ENCODE measurements at regions not wholly inside any gene's neighbourhood (a gene's known extent, or its start where the extent isn't known, plus 50 kb on each side); places are given as distances from the start of the nearest gene placed in this dataset.

DNA sequence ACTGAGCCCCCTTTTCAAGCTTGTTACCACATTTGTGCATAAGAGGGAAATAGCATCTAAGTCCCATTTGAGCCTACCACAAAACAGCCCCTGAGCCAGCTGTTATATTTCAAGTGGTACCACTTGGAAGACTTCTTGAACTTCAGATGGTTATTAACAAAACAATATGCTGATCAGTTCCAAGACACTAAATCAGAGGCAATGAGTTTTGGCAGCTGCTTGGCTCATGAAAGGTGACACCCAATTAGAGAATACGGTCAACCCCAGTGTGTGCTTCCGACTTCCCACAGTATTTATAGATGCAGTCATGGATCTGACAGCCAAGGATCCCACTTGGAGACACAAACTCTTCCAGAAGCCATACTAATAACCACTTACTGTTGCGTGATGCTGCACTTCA is 469.6 kb upstream of the PPP2R3A start:
- no peak overlapping the region for H3K4me3 Mint-ChIP-seq (ENCODE audit: unreplicated experiment)
- no peaks in the 10 kb centered on the region for H3K9me3 ChIP-seq
- H3K4me1 ChIP-seq = no peaks in the 10 kb centered on the region
- POLR2A ChIA-PET = no interaction called here
- no peaks in the 10 kb centered on the region for H3K27me3 ChIP-seq (replicated peaks; ENCODE audit: control insufficient read depth, insufficient read depth, low read length)
- H3K4me3 ChIP-seq (ENCODE audit: low read depth, low read length) = no peak overlapping the region
- no peak for DNase-seq
- H3K4me1 Mint-ChIP-seq (ENCODE audit: low read depth, unreplicated experiment) = no peaks in the 10 kb centered on the region
- no TSS peak for BruUV-seq (replicated peaks)
- H3K27me3 Mint-ChIP-seq (ENCODE audit: insufficient read depth, unreplicated experiment) = peaks cover 18% of the 10 kb centered on the region
- H3K9me3 Mint-ChIP-seq (ENCODE audit: unreplicated experiment) = no peaks in the 10 kb centered on the region
- CTCF ChIA-PET = no interaction called here
- TF ChIP-seq CTCF (IDR thresholded peaks at IDR 0.05; ENCODE audit: insufficient read depth in 1 of 2, low read depth in 1 of 2, low read length in 1 of 2, severe bottlenecking in 1 of 2, unreplicated experiment in 1 of 2) = no peak
- no peaks in the 10 kb centered on the region for H3K36me3 ChIP-seq (ENCODE audit: control insufficient read depth, insufficient read depth, low read length)
- H3K36me3 Mint-ChIP-seq (ENCODE audit: insufficient read depth, unreplicated experiment) = no peaks in the 10 kb centered on the region
- intact Hi-C loops (cut with micrococcal nuclease; ENCODE audit: unreplicated experiment) = no loop called here
- no peak overlapping the region for H3K27ac Mint-ChIP-seq (ENCODE audit: unreplicated experiment)

GRCh38 chr3:135497979-135498378 is 467.5 kb upstream of the PPP2R3A start:
- Mint-ChIP-seq H3K4me1 (ENCODE audit: low read depth, unreplicated experiment) (no peaks in the 10 kb centered on the region), H3K9me3 (ENCODE audit: unreplicated experiment) (no peaks in the 10 kb centered on the region), H3K4me3 (ENCODE audit: unreplicated experiment) (no peak overlapping the region), H3K27ac (ENCODE audit: unreplicated experiment) (no peak overlapping the region), H3K36me3 (ENCODE audit: insufficient read depth, unreplicated experiment) (no peaks in the 10 kb centered on the region), H3K27me3 (ENCODE audit: insufficient read depth, unreplicated experiment) (peaks cover 14% of the 10 kb centered on the region)
- Histone ChIP-seq H3K4me3 (ENCODE audit: low read depth, low read length) (no peak overlapping the region), H3K27me3 (replicated peaks; ENCODE audit: control insufficient read depth, insufficient read depth, low read length) (no peaks in the 10 kb centered on the region), H3K36me3 (ENCODE audit: control insufficient read depth, insufficient read depth, low read length) (no peaks in the 10 kb centered on the region), H3K4me1 (no peaks in the 10 kb centered on the region), H3K9me3 (no peaks in the 10 kb centered on the region)
- intact Hi-C loops (cut with micrococcal nuclease; ENCODE audit: unreplicated experiment) = no loop called here
- TF ChIP-seq CTCF (IDR thresholded peaks at IDR 0.05; ENCODE audit: insufficient read depth in 1 of 2, low read depth in 1 of 2, low read length in 1 of 2, severe bottlenecking in 1 of 2, unreplicated experiment in 1 of 2) = no peak
- no peak for DNase-seq
- ChIA-PET POLR2A (no interaction called here), CTCF (no interaction called here)
- BruUV-seq (replicated peaks) = no TSS peak

DNA sequence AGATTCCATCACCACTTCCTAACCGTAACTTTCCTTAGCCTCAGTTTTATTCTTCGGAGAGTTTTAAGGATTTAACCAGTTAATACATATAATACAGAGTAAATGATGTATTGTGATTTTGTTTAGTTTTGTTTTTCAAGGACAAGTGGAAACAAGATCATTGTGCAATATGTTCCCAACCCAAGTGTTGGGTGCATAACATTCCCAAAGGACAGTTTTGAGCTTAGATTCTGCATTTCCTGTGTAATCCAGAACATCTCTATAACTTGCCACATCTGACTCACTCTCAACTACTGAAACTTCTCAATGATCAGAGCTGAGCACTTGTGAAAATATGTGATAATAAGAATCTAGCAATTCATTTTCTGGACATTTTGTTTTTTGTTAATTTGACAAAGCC is 466.1 kb upstream of the PPP2R3A start:
- H3K9me3 ChIP-seq = no peaks in the 10 kb centered on the region
- no peaks in the 10 kb centered on the region for H3K9me3 Mint-ChIP-seq (ENCODE audit: unreplicated experiment)
- no peaks in the 10 kb centered on the region for H3K36me3 ChIP-seq (ENCODE audit: control insufficient read depth, insufficient read depth, low read length)
- H3K4me3 ChIP-seq (ENCODE audit: low read depth, low read length) = no peak overlapping the region
- H3K27me3 Mint-ChIP-seq (ENCODE audit: insufficient read depth, unreplicated experiment) = peaks cover 14% of the 10 kb centered on the region
- H3K4me1 ChIP-seq = no peaks in the 10 kb centered on the region
- no TSS peak for BruUV-seq (replicated peaks)
- no peaks in the 10 kb centered on the region for H3K36me3 Mint-ChIP-seq (ENCODE audit: insufficient read depth, unreplicated experiment)
- CTCF ChIA-PET = interaction anchor here (0.6 kb wide), 1 partner anchor 521 kb away, joined by 3 read pairs; no protein-coding TSS in a partner anchor
- H3K4me3 Mint-ChIP-seq (ENCODE audit: unreplicated experiment) = no peak overlapping the region
- POLR2A ChIA-PET = no interaction called here
- intact Hi-C loops (cut with micrococcal nuclease; ENCODE audit: unreplicated experiment) = no loop called here
- H3K4me1 Mint-ChIP-seq (ENCODE audit: low read depth, unreplicated experiment) = no peaks in the 10 kb centered on the region
- no peak for TF ChIP-seq CTCF (IDR thresholded peaks at IDR 0.05; ENCODE audit: insufficient read depth in 1 of 2, low read depth in 1 of 2, low read length in 1 of 2, severe bottlenecking in 1 of 2, unreplicated experiment in 1 of 2)
- DNase-seq = no peak
- no peaks in the 10 kb centered on the region for H3K27me3 ChIP-seq (replicated peaks; ENCODE audit: control insufficient read depth, insufficient read depth, low read length)
- no peak overlapping the region for H3K27ac Mint-ChIP-seq (ENCODE audit: unreplicated experiment)

Data from Caco-2 (cell line).